Uterus (tissue), 2 donors: ENCODE measurements at regions not wholly inside any gene's neighbourhood (a gene's known extent, or its start where the extent isn't known, plus 50 kb on each side); places are given as distances from the start of the nearest gene placed in this dataset.

ENCODE experiments used
- CTCF ChIP-seq, 4 experiments: fragments of 200-600 bp in 2 of 4; fragments of 450-650 bp in 2 of 4; sonication (generic) in 2 of 4; IDR thresholded peaks; one replicate each; pipeline ENCODE4 v1.5.1; 2016 to 2019; ENCODE audit warnings: antibody characterized with exemption in 4 of 4, mild to moderate bottlenecking in 2 of 4, moderate library complexity in 1 of 4
- POLR2A ChIP-seq, 2 donors: fragments of 450-650 bp; IDR thresholded peaks; one replicate each; pipeline ENCODE4 v1.6.1; 2016; ENCODE audit warnings: antibody characterized with exemption in 2 of 2, mild to moderate bottlenecking in 1 of 2, moderate library complexity in 1 of 2

- TF ChIP-seq CTCF (IDR thresholded peaks at IDR 0.05) (no peak), POLR2A (IDR thresholded peaks at IDR 0.05) (no peak)
Observed at GRCh38 chr4:57672846-57673433, 562.8 kb upstream of the IGFBP7 start.
